ENCODE measurements at regions not wholly inside any gene's neighbourhood (a gene's known extent, or its start where the extent isn't known, plus 50 kb on each side); places are given as distances from the start of the nearest gene placed in this dataset.
"Not testable (repeated sequence)": the region's sequence is repeated elsewhere in the genome, so short reads cannot be mapped to it uniquely, and the experiment has no call there.

DNA sequence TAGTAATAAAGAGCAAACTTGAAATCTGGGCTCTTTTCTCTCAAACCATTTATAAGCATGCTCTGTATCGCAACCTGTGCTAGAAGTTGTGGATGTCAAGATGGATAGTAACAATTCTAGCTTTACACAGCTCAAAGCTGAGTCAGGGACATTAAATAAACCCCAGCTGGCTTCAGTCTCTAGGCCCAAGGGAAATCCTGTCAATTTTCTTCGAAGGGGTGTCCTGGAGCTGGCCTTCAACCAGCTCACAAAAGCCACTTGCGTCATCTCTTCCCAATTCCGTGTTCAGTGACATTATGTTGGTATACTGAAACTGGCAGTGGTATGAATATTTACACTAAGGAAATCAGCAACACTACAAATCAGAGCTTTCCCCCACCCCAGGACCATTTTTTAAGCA lies 89.8 kb upstream of the PRKG2 start (continued):
- TF ChIP-seq ZBTB49 (tag by site-specific recombination; IDR thresholded peaks at IDR 0.05; ENCODE audit: low read depth), result no peak

DNA sequence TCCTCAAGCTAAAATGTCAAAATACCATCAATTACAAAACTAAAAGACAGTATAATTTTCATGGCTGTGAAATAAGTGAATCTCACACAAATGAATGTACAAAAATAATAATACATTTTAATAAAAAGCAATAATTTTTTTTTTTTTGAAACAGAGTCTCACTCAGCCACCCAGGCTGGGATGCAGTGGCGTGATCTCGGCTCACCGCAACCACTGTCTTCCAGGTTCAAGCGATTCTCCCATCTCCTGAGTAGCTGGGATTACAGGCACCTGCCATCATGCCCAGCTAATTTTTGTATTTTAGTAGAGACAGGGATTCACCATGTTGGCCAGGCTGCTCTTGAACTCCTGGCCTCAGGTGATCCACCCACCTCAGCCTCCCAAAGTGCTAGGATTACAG lies 85.3 kb upstream of the PRKG2 start:
- H3K9me3 ChIP-seq (ENCODE audit: control insufficient read depth, insufficient read depth, low read depth, low read length); POLR2A ChIA-PET; CTCF ChIA-PET; H3K36me3 ChIP-seq (ENCODE audit: control insufficient read depth in 2 of 2, insufficient read depth in 1 of 2, low read length in 2 of 2); H3K4me3 ChIP-seq (ENCODE audit: low read depth, low read length); H3K4me1 ChIP-seq (ENCODE audit: control insufficient read depth, insufficient read depth, low read length); H3K27ac ChIP-seq (ENCODE audit: extremely low read depth, low read depth, low read length): not testable (repeated sequence)

DNA sequence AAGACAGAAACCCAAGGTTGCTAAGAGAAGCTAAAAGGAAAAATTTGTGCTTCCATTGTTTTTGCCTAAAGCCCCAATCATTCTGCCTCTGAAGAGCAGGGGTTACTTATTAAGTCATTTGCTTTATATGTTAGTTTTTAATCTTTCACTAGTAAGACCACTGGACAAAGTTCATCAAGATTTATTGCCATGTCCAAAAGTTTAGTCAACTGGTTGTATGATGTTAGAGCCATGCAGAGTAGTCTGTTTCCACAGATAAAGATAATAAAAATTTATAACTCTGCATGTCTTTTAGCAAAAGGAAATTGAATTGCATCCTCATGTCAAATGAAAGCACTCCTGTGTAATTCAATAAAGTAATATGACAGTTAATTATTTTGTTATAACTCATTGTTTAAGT lies 75.8 kb upstream of the PRKG2 start:
- CTCF ChIA-PET, result no interaction called here
- H3K4me3 ChIP-seq (ENCODE audit: low read depth, low read length), result no peak overlapping the region
- TF ChIP-seq ZNF324 (tag by site-specific recombination; IDR thresholded peaks at IDR 0.05) (no peak), ZNF510 (tag by site-specific recombination; IDR thresholded peaks at IDR 0.05; ENCODE audit: insufficient replicate concordance) (no peak), ZNF785 (tag by site-specific recombination; IDR thresholded peaks at IDR 0.05) (no peak), ZNF223 (tag by site-specific recombination; IDR thresholded peaks at IDR 0.05) (no peak), ZBTB8A (tag by site-specific recombination; IDR thresholded peaks at IDR 0.05) (no peak), ZNF335 (tag by site-specific recombination; conservative IDR thresholded peaks at IDR 0.05) (no peak), ZNF174 (tag by site-specific recombination; IDR thresholded peaks at IDR 0.05) (no peak), OVOL3 (tag by site-specific recombination; IDR thresholded peaks at IDR 0.05) (no peak), ZBTB17 (tag by site-specific recombination; IDR thresholded peaks at IDR 0.05) (no peak), ZNF558 (tag by site-specific recombination; IDR thresholded peaks at IDR 0.05) (no peak), ZNF19 (tag by site-specific recombination; IDR thresholded peaks at IDR 0.05; ENCODE audit: low read depth) (no peak), ZNF266 (tag by site-specific recombination; IDR thresholded peaks at IDR 0.05; ENCODE audit: low read depth) (no peak), ZNF416 (tag by site-specific recombination; IDR thresholded peaks at IDR 0.05) (no peak)
- TF ChIP-seq, protein P1, sequence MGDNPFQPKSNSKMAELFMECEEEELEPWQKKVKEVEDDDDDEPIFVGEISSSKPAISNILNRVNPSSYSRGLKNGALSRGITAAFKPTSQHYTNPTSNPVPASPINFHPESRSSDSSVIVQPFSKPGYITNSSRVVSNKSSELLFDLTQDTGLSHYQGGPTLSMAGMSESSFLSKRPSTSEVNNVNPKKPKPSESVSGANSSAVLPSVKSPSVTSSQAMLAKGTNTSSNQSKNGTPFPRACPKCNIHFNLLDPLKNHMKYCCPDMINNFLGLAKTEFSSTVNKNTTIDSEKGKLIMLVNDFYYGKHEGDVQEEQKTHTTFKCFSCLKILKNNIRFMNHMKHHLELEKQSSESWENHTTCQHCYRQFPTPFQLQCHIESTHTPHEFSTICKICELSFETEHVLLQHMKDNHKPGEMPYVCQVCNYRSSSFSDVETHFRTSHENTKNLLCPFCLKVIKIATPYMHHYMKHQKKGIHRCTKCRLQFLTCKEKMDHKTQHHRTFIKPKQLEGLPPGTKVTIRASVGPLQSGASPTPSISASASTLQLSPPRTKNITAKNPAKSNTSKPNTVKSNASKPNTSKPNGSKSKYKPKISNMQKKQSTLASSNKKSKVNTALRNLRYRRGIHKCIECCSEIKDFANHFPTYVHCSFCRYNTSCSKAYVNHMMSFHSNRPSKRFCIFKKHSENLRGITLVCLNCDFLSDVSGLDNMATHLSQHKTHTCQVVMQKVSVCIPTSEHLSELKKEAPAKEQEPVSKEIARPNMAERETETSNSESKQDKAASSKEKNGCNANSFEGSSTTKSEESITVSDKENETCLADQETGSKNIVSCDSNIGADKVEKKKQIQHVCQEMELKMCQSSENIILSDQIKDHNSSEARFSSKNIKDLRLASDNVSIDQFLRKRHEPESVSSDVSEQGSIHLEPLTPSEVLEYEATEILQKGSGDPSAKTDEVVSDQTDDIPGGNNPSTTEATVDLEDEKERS (tag by site-specific recombination; IDR thresholded peaks at IDR 0.05), result no peak
- TF ChIP-seq, protein P2, sequence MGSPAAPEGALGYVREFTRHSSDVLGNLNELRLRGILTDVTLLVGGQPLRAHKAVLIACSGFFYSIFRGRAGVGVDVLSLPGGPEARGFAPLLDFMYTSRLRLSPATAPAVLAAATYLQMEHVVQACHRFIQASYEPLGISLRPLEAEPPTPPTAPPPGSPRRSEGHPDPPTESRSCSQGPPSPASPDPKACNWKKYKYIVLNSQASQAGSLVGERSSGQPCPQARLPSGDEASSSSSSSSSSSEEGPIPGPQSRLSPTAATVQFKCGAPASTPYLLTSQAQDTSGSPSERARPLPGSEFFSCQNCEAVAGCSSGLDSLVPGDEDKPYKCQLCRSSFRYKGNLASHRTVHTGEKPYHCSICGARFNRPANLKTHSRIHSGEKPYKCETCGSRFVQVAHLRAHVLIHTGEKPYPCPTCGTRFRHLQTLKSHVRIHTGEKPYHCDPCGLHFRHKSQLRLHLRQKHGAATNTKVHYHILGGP (tag by site-specific recombination; IDR thresholded peaks at IDR 0.05), result no peak

More for the DNA sequence above, 75.8 kb upstream of the PRKG2 start:
- POLR2A ChIA-PET, result no interaction called here
- no peaks in the 10 kb centered on the region for H3K36me3 ChIP-seq (ENCODE audit: control insufficient read depth in 2 of 2, insufficient read depth in 1 of 2, low read length in 2 of 2)
- H3K9me3 ChIP-seq (ENCODE audit: control insufficient read depth, insufficient read depth, low read depth, low read length), result no peaks in the 10 kb centered on the region
- H3K4me1 ChIP-seq (ENCODE audit: control insufficient read depth, insufficient read depth, low read length), result no peaks in the 10 kb centered on the region
- H3K27ac ChIP-seq (ENCODE audit: extremely low read depth, low read depth, low read length), result no peak overlapping the region

All from HEK293 (cell line).